ENCODE measurements at regions not wholly inside any gene's neighbourhood (a gene's known extent, or its start where the extent isn't known, plus 50 kb on each side); places are given as distances from the start of the nearest gene placed in this dataset.

DNA sequence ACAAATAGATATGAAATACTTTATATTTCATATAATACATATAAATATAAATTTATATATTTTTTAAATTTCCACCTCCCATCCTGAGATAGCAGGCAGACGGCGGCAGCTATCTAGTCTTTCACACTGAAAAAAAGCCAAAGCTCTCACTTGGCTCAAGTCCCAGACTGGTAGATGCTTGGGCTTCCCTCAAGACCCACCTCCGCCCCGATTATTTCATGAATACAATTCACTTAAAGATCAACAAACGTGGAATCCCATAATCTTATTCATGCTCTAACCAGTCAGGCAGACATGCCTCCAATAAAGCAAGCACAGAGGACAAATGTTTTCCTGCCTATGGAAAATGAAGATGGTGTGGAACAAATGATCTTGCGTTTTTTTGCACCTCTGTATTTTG is 275.9 kb upstream of the NR2F2 start:
- BruUV-seq (replicated peaks): no TSS peak
- WGBS (ENCODE audit: low lambda C conversion rate): 67% methylated on average over 6 of the region's 6 CpGs
- POLR2A ChIA-PET: no interaction called here

More for the DNA sequence above, 275.9 kb upstream of the NR2F2 start:
- Histone ChIP-seq H3K27ac (ENCODE audit: extremely low read length, insufficient read depth, low read length) (no peak overlapping the region), H3K27me3 (ENCODE audit: control insufficient read depth in 1 of 2, insufficient read depth in 2 of 2, low read length in 2 of 2) (0 out of 5 replicates have a peak, but pooled peaks cover 0 to under 1% of the 10 kb centered on the region in 2 experiments), H3K36me3 (replicated peaks in 1 of 2; ENCODE audit: control insufficient read depth in 1 of 2, insufficient read depth in 2 of 2, low read length in 2 of 2) (no peaks in the 10 kb centered on the region), H3K9me3 (ENCODE audit: low read length) (no peaks in the 10 kb centered on the region), H3K9ac (ENCODE audit: insufficient read depth, low read depth, low read length) (no peak overlapping the region), H2AFZ (ENCODE audit: low read length) (no peak overlapping the region), H3K4me2 (ENCODE audit: low read depth, low read length) (no peak overlapping the region), H4K20me1 (ENCODE audit: insufficient read depth, low read length) (no peaks in the 10 kb centered on the region), H3K4me1 (ENCODE audit: insufficient read depth, low read length) (peaks cover 14% of the 10 kb centered on the region), H3K79me2 (ENCODE audit: insufficient read depth, low read length) (no peaks in the 10 kb centered on the region), H3K4me3 (replicated peaks in 1 of 3; ENCODE audit: insufficient read depth in 1 of 3, low read depth in 2 of 3, low read length in 3 of 3) (no peak overlapping the region)
- intact Hi-C loops (cut with micrococcal nuclease; ENCODE audit: unreplicated experiment): loop anchor here (5.0 kb wide), 1 partner anchor 273 kb away; no protein-coding TSS in a partner anchor
- in situ Hi-C loops (cut with HindIII; ENCODE audit: extremely low pct_ligation_motif_present, low pct_unique_long_range_greater_than_20kb): no loop called here
- ATAC-seq: no peak
- DNase-seq (ENCODE audit: low spot score): no peak
- CTCF ChIA-PET (ENCODE audit: low intra/inter-chr PET ratio, low total read pairs): no interaction called here
- TF ChIP-seq, protein P1, sequence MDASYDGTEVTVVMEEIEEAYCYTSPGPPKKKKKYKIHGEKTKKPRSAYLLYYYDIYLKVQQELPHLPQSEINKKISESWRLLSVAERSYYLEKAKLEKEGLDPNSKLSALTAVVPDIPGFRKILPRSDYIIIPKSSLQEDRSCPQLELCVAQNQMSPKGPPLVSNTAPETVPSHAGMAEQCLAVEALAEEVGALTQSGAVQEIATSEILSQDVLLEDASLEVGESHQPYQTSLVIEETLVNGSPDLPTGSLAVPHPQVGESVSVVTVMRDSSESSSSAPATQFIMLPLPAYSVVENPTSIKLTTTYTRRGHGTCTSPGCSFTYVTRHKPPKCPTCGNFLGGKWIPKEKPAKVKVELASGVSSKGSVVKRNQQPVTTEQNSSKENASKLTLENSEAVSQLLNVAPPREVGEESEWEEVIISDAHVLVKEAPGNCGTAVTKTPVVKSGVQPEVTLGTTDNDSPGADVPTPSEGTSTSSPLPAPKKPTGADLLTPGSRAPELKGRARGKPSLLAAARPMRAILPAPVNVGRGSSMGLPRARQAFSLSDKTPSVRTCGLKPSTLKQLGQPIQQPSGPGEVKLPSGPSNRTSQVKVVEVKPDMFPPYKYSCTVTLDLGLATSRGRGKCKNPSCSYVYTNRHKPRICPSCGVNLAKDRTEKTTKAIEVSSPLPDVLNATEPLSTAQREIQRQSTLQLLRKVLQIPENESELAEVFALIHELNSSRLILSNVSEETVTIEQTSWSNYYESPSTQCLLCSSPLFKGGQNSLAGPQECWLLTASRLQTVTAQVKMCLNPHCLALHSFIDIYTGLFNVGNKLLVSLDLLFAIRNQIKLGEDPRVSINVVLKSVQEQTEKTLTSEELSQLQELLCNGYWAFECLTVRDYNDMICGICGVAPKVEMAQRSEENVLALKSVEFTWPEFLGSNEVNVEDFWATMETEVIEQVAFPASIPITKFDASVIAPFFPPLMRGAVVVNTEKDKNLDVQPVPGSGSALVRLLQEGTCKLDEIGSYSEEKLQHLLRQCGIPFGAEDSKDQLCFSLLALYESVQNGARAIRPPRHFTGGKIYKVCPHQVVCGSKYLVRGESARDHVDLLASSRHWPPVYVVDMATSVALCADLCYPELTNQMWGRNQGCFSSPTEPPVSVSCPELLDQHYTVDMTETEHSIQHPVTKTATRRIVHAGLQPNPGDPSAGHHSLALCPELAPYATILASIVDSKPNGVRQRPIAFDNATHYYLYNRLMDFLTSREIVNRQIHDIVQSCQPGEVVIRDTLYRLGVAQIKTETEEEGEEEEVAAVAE (CRISPR knock-in tag; IDR thresholded peaks at IDR 0.05; ENCODE audit: borderline replicate concordance): no peak
- TF ChIP-seq MED1 (CRISPR knock-in tag; IDR thresholded peaks at IDR 0.05) (no peak), SMAD1 (CRISPR knock-in tag; IDR thresholded peaks at IDR 0.05; ENCODE audit: borderline replicate concordance, low read depth) (no peak), ZNF331 (CRISPR knock-in tag; IDR thresholded peaks at IDR 0.05) (no peak), ZNF839 (CRISPR knock-in tag; IDR thresholded peaks at IDR 0.05; ENCODE audit: borderline replicate concordance) (no peak), JDP2 (CRISPR knock-in tag; IDR thresholded peaks at IDR 0.05; ENCODE audit: borderline replicate concordance) (no peak)
- FAIRE-seq: no peak
